NCI-H146 (cell line): ENCODE measurements at regions not wholly inside any gene's neighbourhood (a gene's known extent, or its start where the extent isn't known, plus 50 kb on each side); places are given as distances from the start of the nearest gene placed in this dataset.

Experiments used
- DNase-seq: peaks from one replicate; lab custom pipeline; 2025; lab: John Stamatoyannopoulos, UW

- DNase-seq = no peak
These were observed 442.6 kb upstream of the THRB start for GRCh38 chr3:24937228-24937627.

- no peak for DNase-seq
These were observed 443.1 kb upstream of the THRB start for GRCh38 chr3:24937780-24938179.

GRCh38 chr3:24943961-24944360 is 449.3 kb upstream of the THRB start:
- no peak for DNase-seq

- DNase-seq = no peak
These were observed 450.3 kb upstream of the THRB start for GRCh38 chr3:24944805-24945520.

GRCh38 chr3:24945563-24945962 is 450.9 kb upstream of the THRB start:
- DNase-seq = no peak

GRCh38 chr3:24947103-24947502 is 452.5 kb upstream of the THRB start:
- DNase-seq = no peak

GRCh38 chr3:24951180-24951579 is 456.5 kb upstream of the THRB start:
- no peak for DNase-seq

GRCh38 chr3:24952388-24952787 is 457.7 kb upstream of the THRB start:
- DNase-seq = peak; percentile 31

- DNase-seq = no peak
These were observed 458.6 kb upstream of the THRB start for GRCh38 chr3:24953060-24953771.

- DNase-seq = no peak
These were observed 462.0 kb upstream of the THRB start for GRCh38 chr3:24956613-24957012.

- no peak for DNase-seq
These were observed 463.6 kb upstream of the THRB start for GRCh38 chr3:24958271-24958670.

GRCh38 chr3:24958910-24959447 is 464.3 kb upstream of the THRB start:
- DNase-seq = no peak

GRCh38 chr3:24963762-24964625 is 464.1 kb upstream of the RARB start:
- DNase-seq = peak; percentile 1

GRCh38 chr3:24965706-24966385 is 462.2 kb upstream of the RARB start:
- DNase-seq = no peak

GRCh38 chr3:24968036-24968435 is 460.0 kb upstream of the RARB start:
- no peak for DNase-seq

- DNase-seq = no peak
These were observed 455.6 kb upstream of the RARB start for GRCh38 chr3:24972491-24972890.

- no peak for DNase-seq
These were observed 446.8 kb upstream of the RARB start for GRCh38 chr3:24981309-24981708.

- no peak for DNase-seq
These were observed 446.1 kb upstream of the RARB start for GRCh38 chr3:24981924-24982323.

- DNase-seq = no peak
These were observed 442.4 kb upstream of the RARB start for GRCh38 chr3:24985668-24986067.

- no peak for DNase-seq
These were observed 441.5 kb upstream of the RARB start for GRCh38 chr3:24986612-24987011.

- no peak for DNase-seq
These were observed 428.7 kb upstream of the RARB start for GRCh38 chr3:24999357-24999756.
